ENCODE measurements at regions not wholly inside any gene's neighbourhood (a gene's known extent, or its start where the extent isn't known, plus 50 kb on each side); places are given as distances from the start of the nearest gene placed in this dataset.

DNA sequence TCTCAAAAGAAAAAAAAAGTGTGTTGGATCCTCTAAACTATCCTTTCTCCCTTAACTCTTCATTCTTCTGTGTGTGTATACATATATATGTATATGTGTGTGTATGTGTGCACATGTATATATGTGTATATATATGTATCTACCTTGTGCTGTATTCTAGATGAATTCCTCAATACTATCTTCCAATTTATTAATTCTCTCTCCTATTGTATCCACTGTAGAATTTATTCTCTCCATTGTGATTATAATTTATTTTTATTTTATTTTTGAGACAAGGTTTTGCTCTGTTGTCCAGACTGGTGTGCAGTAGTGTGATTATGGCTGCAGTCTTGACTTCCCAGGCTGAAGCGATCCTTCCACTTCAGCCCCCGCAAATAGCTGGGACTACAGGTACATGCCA lies 147.1 kb upstream of the ZNF618 start:
- no peak overlapping the region for H3K4me3 ChIP-seq (ENCODE audit: low read depth, low read length, poor library complexity, severe bottlenecking)
- H3K4me2 ChIP-seq (ENCODE audit: low read length), result no peak overlapping the region
- no TSS peak for BruUV-seq (replicated peaks)
- ChIA-PET CTCF (ENCODE audit: unreplicated experiment) (no interaction called here), POLR2A (no interaction called here)
- no peaks in the 10 kb centered on the region for H4K20me1 ChIP-seq (ENCODE audit: insufficient read depth, low read length)
- H3K36me3 ChIP-seq (ENCODE audit: insufficient read depth, low read length), result no peaks in the 10 kb centered on the region
- H3K27ac ChIP-seq (ENCODE audit: low read depth, low read length, poor library complexity, severe bottlenecking), result no peak overlapping the region
- H2AFZ ChIP-seq (ENCODE audit: low read length), result no peak overlapping the region
- H3K79me2 ChIP-seq (ENCODE audit: insufficient read depth, low read depth, low read length), result no peaks in the 10 kb centered on the region
- no peaks in the 10 kb centered on the region for H3K4me1 ChIP-seq (ENCODE audit: insufficient read depth, low read length, poor library complexity, severe bottlenecking)
- intact Hi-C loops (cut with micrococcal nuclease; ENCODE audit: unreplicated experiment), result no loop called here
- no peak for TF ChIP-seq CTCF (conservative IDR thresholded peaks at IDR 0.05; ENCODE audit: low read length)
- TF ChIP-seq EZH2phosphoT487 (IDR thresholded peaks at IDR 0.05; ENCODE audit: borderline replicate concordance, low read depth, low read length), result no peak
- no peaks in the 10 kb centered on the region for H3K9me2 ChIP-seq (ENCODE audit: insufficient read depth, low read length)
- no peak for DNase-seq (ENCODE audit: low spot score)
- no peaks in the 10 kb centered on the region for H3K9me3 ChIP-seq (ENCODE audit: low read length)

- BruUV-seq (replicated peaks), result no TSS peak
- intact Hi-C loops (cut with micrococcal nuclease; ENCODE audit: unreplicated experiment), result no loop called here
- DNase-seq (ENCODE audit: low spot score), result no peak
- Histone ChIP-seq H3K79me2 (ENCODE audit: insufficient read depth, low read depth, low read length) (no peaks in the 10 kb centered on the region), H3K9me3 (ENCODE audit: low read length) (no peaks in the 10 kb centered on the region), H3K4me3 (ENCODE audit: low read depth, low read length, poor library complexity, severe bottlenecking) (no peak overlapping the region), H3K9me2 (ENCODE audit: insufficient read depth, low read length) (no peaks in the 10 kb centered on the region), H3K4me1 (ENCODE audit: insufficient read depth, low read length, poor library complexity, severe bottlenecking) (no peaks in the 10 kb centered on the region), H4K20me1 (ENCODE audit: insufficient read depth, low read length) (no peaks in the 10 kb centered on the region), H3K36me3 (ENCODE audit: insufficient read depth, low read length) (no peaks in the 10 kb centered on the region), H3K27ac (ENCODE audit: low read depth, low read length, poor library complexity, severe bottlenecking) (no peak overlapping the region), H3K4me2 (ENCODE audit: low read length) (no peak overlapping the region), H2AFZ (ENCODE audit: low read length) (no peak overlapping the region)
- POLR2A ChIA-PET, result no interaction called here
- CTCF ChIA-PET (ENCODE audit: unreplicated experiment), result no interaction called here
- TF ChIP-seq CTCF (conservative IDR thresholded peaks at IDR 0.05; ENCODE audit: low read length) (no peak), EZH2phosphoT487 (IDR thresholded peaks at IDR 0.05; ENCODE audit: borderline replicate concordance, low read depth, low read length) (no peak)
Measured at GRCh38 chr9:113734826-113735225, 141.3 kb upstream of the ZNF618 start.

- no peak overlapping the region for H2AFZ ChIP-seq (ENCODE audit: low read length)
- H3K36me3 ChIP-seq (ENCODE audit: insufficient read depth, low read length), result no peaks in the 10 kb centered on the region
- intact Hi-C loops (cut with micrococcal nuclease; ENCODE audit: unreplicated experiment), result no loop called here
- TF ChIP-seq EZH2phosphoT487 (IDR thresholded peaks at IDR 0.05; ENCODE audit: borderline replicate concordance, low read depth, low read length) (no peak), CTCF (conservative IDR thresholded peaks at IDR 0.05; ENCODE audit: low read length) (peak; percentile 90)
- H3K4me3 ChIP-seq (ENCODE audit: low read depth, low read length, poor library complexity, severe bottlenecking), result no peak overlapping the region
- no peaks in the 10 kb centered on the region for H3K79me2 ChIP-seq (ENCODE audit: insufficient read depth, low read depth, low read length)
- H3K9me3 ChIP-seq (ENCODE audit: low read length), result no peaks in the 10 kb centered on the region
- H3K4me1 ChIP-seq (ENCODE audit: insufficient read depth, low read length, poor library complexity, severe bottlenecking), result no peaks in the 10 kb centered on the region
- no peak overlapping the region for H3K27ac ChIP-seq (ENCODE audit: low read depth, low read length, poor library complexity, severe bottlenecking)
- H3K4me2 ChIP-seq (ENCODE audit: low read length), result no peak overlapping the region
- peak; percentile 51 for DNase-seq (ENCODE audit: low spot score)
- ChIA-PET POLR2A (no interaction called here), CTCF (ENCODE audit: unreplicated experiment) (no interaction called here)
- no TSS peak for BruUV-seq (replicated peaks)
- no peaks in the 10 kb centered on the region for H3K9me2 ChIP-seq (ENCODE audit: insufficient read depth, low read length)
- no peaks in the 10 kb centered on the region for H4K20me1 ChIP-seq (ENCODE audit: insufficient read depth, low read length)
Measured at GRCh38 chr9:113737517-113738271, 138.4 kb upstream of the ZNF618 start.
